ENCODE measurements at regions not wholly inside any gene's neighbourhood (a gene's known extent, or its start where the extent isn't known, plus 50 kb on each side); places are given as distances from the start of the nearest gene placed in this dataset.

DNA sequence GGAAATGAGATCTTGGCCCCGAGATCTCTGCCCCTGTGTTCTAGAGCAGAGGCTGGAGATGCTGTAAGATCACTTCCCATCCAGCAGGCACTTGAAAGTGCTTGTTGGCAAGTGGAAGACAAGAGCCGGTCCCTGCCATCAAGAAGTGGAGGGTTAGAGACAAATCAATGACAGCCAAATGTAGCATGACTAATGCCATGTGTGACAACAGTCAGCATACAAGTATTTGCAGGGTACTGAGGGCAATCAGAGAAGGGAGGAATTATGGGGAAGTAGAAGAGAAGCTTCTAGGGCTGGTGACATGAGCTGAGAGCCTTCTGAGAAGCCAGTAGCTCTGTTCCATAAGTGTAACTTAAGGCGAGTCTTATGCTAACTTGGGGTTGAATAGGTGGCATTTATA is 58.6 kb downstream of the TMEM17 start:
- intact Hi-C loops (cut with micrococcal nuclease): no loop called here
- Mint-ChIP-seq H3K4me3 (no peak overlapping the region), H3K4me1 (no peaks in the 10 kb centered on the region), H3K27ac (no peak overlapping the region), H3K9me3 (no peaks in the 10 kb centered on the region), H3K27me3 (no peaks in the 10 kb centered on the region), H3K36me3 (ENCODE audit: low read depth) (no peaks in the 10 kb centered on the region)
- POLR2A ChIA-PET: no interaction called here
- CTCF ChIA-PET: no interaction called here
- ATAC-seq (ENCODE audit: low read depth) (no peak), DNase-seq (no peak)
- TF ChIP-seq CTCF (IDR thresholded peaks at IDR 0.05): no peak

GRCh38 chr2:62446491-62446890 is 59.5 kb downstream of the TMEM17 start:
- DNase-seq (no peak), ATAC-seq (ENCODE audit: low read depth) (no peak)
- Mint-ChIP-seq H3K4me1 (no peaks in the 10 kb centered on the region), H3K36me3 (ENCODE audit: low read depth) (no peaks in the 10 kb centered on the region), H3K4me3 (no peak overlapping the region), H3K27me3 (no peaks in the 10 kb centered on the region), H3K9me3 (no peaks in the 10 kb centered on the region), H3K27ac (no peak overlapping the region)
- intact Hi-C loops (cut with micrococcal nuclease): no loop called here
- no peak for TF ChIP-seq CTCF (IDR thresholded peaks at IDR 0.05)
- POLR2A ChIA-PET: no interaction called here
- CTCF ChIA-PET: interaction anchor here (1.0 kb wide), 1 partner anchor 11 kb away, joined by 3 read pairs; no protein-coding TSS in a partner anchor

- Mint-ChIP-seq H3K4me1 (no peaks in the 10 kb centered on the region), H3K27me3 (peaks cover 1% of the 10 kb centered on the region), H3K9me3 (no peaks in the 10 kb centered on the region), H3K27ac (no peak overlapping the region), H3K4me3 (no peak overlapping the region), H3K36me3 (ENCODE audit: low read depth) (no peaks in the 10 kb centered on the region)
- ATAC-seq (ENCODE audit: low read depth): no peak
- intact Hi-C loops (cut with micrococcal nuclease): no loop called here
- CTCF ChIA-PET: interaction anchor here (1.4 kb wide), 1 partner anchor 13 kb away, joined by 3 read pairs; no protein-coding TSS in a partner anchor
- POLR2A ChIA-PET: no interaction called here
- TF ChIP-seq CTCF (IDR thresholded peaks at IDR 0.05): no peak
- DNase-seq: no peak
Observed at GRCh38 chr2:62443886-62444285, 62.1 kb downstream of the TMEM17 start.

DNA sequence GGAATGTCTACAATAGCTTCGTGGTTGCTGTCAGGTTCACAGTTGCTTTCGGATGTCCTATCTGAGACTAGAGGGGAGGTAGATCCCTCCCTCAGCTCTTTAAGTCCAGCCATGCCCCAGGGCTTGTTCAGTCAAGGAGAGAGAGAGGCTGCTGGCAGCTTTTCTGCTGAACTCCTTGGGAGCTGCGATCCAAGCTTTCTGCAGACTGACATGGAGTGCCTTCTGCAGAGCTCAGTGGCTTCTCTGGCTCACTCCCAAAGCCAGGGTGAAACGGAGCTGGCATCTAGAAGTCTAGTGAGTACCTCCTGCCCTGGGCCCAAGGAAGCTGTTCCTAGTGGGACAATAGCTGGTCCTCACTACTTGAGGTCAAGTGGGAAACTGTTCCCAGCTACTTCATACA is 62.5 kb downstream of the TMEM17 start:
- H3K4me1 Mint-ChIP-seq: no peaks in the 10 kb centered on the region
- no peak overlapping the region for H3K4me3 Mint-ChIP-seq
- no peaks in the 10 kb centered on the region for H3K9me3 Mint-ChIP-seq
- ChIA-PET CTCF (interaction anchor here (1.4 kb wide), 1 partner anchor 13 kb away, joined by 3 read pairs; no protein-coding TSS in a partner anchor), POLR2A (no interaction called here)
- ATAC-seq (ENCODE audit: low read depth) (no peak), DNase-seq (no peak)
- H3K36me3 Mint-ChIP-seq (ENCODE audit: low read depth): no peaks in the 10 kb centered on the region
- H3K27me3 Mint-ChIP-seq: peaks cover 2% of the 10 kb centered on the region
- TF ChIP-seq CTCF (IDR thresholded peaks at IDR 0.05): no peak
- intact Hi-C loops (cut with micrococcal nuclease): no loop called here
- no peak overlapping the region for H3K27ac Mint-ChIP-seq

- TF ChIP-seq CTCF (IDR thresholded peaks at IDR 0.05): no peak
- Mint-ChIP-seq H3K4me3 (no peak overlapping the region), H3K36me3 (ENCODE audit: low read depth) (no peaks in the 10 kb centered on the region), H3K27me3 (peaks cover 2% of the 10 kb centered on the region), H3K27ac (no peak overlapping the region), H3K4me1 (no peaks in the 10 kb centered on the region), H3K9me3 (no peaks in the 10 kb centered on the region)
- no peak for ATAC-seq (ENCODE audit: low read depth)
- ChIA-PET POLR2A (no interaction called here), CTCF (no interaction called here)
- no peak for DNase-seq
- intact Hi-C loops (cut with micrococcal nuclease): no loop called here
Observed at GRCh38 chr2:62441824-62442223, 64.2 kb downstream of the TMEM17 start.

All from activated B cell treated with CpG ODN at 0.5 μM for 24 hours (primary cell).